GM18499 (cell line): ENCODE measurements at regions not wholly inside any gene's neighbourhood (a gene's known extent, or its start where the extent isn't known, plus 50 kb on each side); places are given as distances from the start of the nearest gene placed in this dataset.
"Not testable (repeated sequence)": the region's sequence is repeated elsewhere in the genome, so short reads cannot be mapped to it uniquely, and the experiment has no call there.

Source experiments
- ATAC-seq: cut with Tn5 transposase; IDR thresholded peaks from one replicate; pipeline ENCODE4 v1.9.1; 2021; ENCODE audit warnings: moderate number of reproducible peaks; ENCODE audit not compliant: insufficient read depth, unreplicated experiment

- ATAC-seq: no peak
Measured at GRCh38 chr9:106076711-106077110, 382.4 kb downstream of the TMEM38B start.

GRCh38 chr9:106077731-106078130 lies 383.4 kb downstream of the TMEM38B start:
- ATAC-seq: no peak

GRCh38 chr9:106082621-106083020 lies 388.3 kb downstream of the TMEM38B start:
- no peak for ATAC-seq

- no peak for ATAC-seq
Measured at GRCh38 chr9:106084702-106085101, 390.4 kb downstream of the TMEM38B start.

GRCh38 chr9:106085479-106085878 lies 391.1 kb downstream of the TMEM38B start:
- no peak for ATAC-seq

GRCh38 chr9:106092083-106092482 lies 397.7 kb downstream of the TMEM38B start:
- ATAC-seq: no peak

GRCh38 chr9:106102821-106103220 lies 408.5 kb downstream of the TMEM38B start:
- ATAC-seq: no peak

- no peak for ATAC-seq
Measured at GRCh38 chr9:106104887-106105286, 410.5 kb downstream of the TMEM38B start.

- ATAC-seq: no peak
Measured at GRCh38 chr9:106106396-106106795, 412.1 kb downstream of the TMEM38B start.

GRCh38 chr9:106107716-106108115 lies 413.4 kb downstream of the TMEM38B start:
- ATAC-seq: no peak

- ATAC-seq: not testable (repeated sequence)
Measured at GRCh38 chr9:106109706-106110105, 415.4 kb downstream of the TMEM38B start.

GRCh38 chr9:106110483-106110882 lies 416.1 kb downstream of the TMEM38B start:
- ATAC-seq: no peak

- no peak for ATAC-seq
Measured at GRCh38 chr9:106111039-106111730, 416.8 kb downstream of the TMEM38B start.

GRCh38 chr9:106112935-106113334 lies 418.6 kb downstream of the TMEM38B start:
- no peak for ATAC-seq

- no peak for ATAC-seq
Measured at GRCh38 chr9:106119176-106119575, 424.8 kb downstream of the TMEM38B start.

- ATAC-seq: no peak
Measured at GRCh38 chr9:106120071-106120470, 425.7 kb downstream of the TMEM38B start.

- ATAC-seq: no peak
Measured at GRCh38 chr9:106127776-106128175, 433.4 kb downstream of the TMEM38B start.

GRCh38 chr9:106130374-106130773 lies 436.0 kb downstream of the TMEM38B start:
- ATAC-seq: no peak

- ATAC-seq: no peak
Measured at GRCh38 chr9:106143781-106144180, 449.4 kb downstream of the TMEM38B start.

- no peak for ATAC-seq
Measured at GRCh38 chr9:106146066-106146840, 451.9 kb downstream of the TMEM38B start.

- no peak for ATAC-seq
Measured at GRCh38 chr9:106146886-106147285, 452.5 kb downstream of the TMEM38B start.

GRCh38 chr9:106149956-106150355 lies 455.6 kb downstream of the TMEM38B start:
- no peak for ATAC-seq
